SKM-1 (cell line): ENCODE measurements at regions not wholly inside any gene's neighbourhood (a gene's known extent, or its start where the extent isn't known, plus 50 kb on each side); places are given as distances from the start of the nearest gene placed in this dataset.
"Not testable (repeated sequence)": the region's sequence is repeated elsewhere in the genome, so short reads cannot be mapped to it uniquely, and the experiment has no call there.

Source experiments
- DNase-seq: peaks from one replicate; lab custom pipeline; 2025; ENCODE audit not compliant: unreplicated experiment; lab: John Stamatoyannopoulos, UW

DNA sequence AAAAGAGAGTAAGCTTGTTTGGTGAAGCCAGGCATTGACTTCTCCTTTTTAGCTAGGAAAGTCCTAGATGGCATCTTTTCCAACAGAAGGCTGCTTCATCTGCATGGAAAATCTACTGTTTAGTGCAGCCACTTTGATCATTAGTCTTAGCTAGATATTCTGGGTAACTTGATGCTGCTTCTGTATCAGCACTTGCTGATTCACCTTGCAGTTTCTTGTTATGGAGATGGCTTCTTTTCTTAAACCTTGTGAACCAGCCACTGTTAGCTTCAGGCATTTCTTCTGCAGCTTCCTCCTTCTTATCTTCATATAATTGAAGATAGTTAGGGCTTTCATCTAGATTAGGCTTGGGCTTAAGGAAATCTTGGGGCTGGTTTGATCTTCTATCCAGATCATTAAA lies 639.7 kb downstream of the TDRD15 start:
- DNase-seq, result no peak

- no peak for DNase-seq
Observed at GRCh38 chr2:21770787-21771186, 647.0 kb downstream of the TDRD15 start.

- DNase-seq, result no peak
Observed at GRCh38 chr2:21772624-21773023, 648.9 kb downstream of the TDRD15 start.

GRCh38 chr2:21773168-21773567 lies 649.4 kb downstream of the TDRD15 start:
- no peak for DNase-seq

DNA sequence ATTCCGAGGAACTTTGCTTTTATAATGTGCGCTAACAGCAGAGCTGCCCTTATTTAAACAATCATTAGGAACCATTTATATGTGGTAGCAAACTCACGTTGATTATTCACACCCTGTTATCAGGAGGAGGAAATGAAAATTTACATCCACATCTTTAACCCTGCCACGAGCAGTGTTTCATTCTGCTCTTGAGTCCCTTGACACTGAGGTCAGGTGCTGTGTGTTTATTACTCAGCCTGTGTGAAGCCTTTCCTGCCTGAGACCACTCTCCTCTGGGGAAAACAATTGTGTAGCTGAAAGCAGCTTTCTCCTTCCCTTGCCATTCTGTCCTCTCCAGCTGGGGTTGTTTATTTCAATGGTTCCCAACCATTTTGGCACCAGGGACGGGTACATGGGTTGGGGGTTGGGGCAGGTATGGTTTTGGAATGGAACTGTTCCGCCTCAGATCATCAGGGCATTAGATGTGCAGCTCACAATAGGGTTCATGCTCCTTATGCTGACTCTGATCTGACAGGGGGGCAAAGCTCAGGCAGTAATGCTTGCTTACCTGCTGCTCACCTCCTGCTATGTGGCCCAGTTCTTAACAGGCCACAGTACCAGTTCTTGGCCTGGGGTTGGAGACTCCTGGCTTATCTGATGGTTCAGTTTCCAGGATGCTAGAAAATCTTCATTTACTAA lies 651.1 kb downstream of the TDRD15 start:
- no peak for DNase-seq

DNA sequence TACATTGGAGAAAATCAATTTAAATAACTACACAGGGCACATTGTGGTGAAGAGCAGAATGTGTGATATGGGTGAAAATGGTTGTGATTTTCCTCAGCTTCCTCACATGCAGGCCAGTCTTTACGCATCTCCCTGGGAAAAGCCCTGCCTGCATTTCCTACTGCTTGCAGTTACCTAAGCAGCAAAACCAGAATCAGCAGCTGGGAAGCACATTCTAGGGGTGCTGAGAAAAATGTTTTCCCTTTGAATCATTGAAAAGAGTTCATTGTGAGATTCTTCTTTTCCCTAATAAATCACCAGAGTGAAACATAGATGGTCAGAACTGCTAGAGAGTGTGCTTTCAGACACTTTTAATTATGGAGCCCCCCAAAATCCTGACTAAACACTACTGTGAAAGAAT lies 656.0 kb downstream of the TDRD15 start:
- DNase-seq, result no peak

GRCh38 chr2:21781962-21782361 lies 658.2 kb downstream of the TDRD15 start:
- DNase-seq, result no peak

- no peak for DNase-seq
Observed at GRCh38 chr2:21782866-21783265, 659.1 kb downstream of the TDRD15 start.

DNA sequence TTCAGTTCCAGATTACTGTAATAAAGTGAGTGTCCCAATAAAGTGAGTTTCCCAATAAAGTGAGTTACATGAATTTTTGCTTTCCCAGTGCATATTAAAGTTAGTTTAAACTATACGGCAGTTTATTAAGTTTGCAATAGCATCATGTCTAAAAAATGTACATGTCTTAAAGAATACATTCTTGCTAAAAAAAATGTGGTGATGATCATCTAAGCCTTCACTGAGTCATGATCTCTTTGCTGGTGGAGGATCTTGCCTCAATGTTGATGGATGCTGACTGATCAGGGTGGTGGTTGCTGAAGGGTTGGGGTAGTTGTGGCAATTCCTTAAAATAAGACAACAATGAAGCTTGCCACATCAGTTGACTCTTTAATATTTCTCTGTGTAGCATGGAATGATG lies 664.2 kb downstream of the TDRD15 start:
- DNase-seq, result no peak

GRCh38 chr2:21790311-21790710 lies 666.5 kb downstream of the TDRD15 start:
- not testable (repeated sequence) for DNase-seq

DNA sequence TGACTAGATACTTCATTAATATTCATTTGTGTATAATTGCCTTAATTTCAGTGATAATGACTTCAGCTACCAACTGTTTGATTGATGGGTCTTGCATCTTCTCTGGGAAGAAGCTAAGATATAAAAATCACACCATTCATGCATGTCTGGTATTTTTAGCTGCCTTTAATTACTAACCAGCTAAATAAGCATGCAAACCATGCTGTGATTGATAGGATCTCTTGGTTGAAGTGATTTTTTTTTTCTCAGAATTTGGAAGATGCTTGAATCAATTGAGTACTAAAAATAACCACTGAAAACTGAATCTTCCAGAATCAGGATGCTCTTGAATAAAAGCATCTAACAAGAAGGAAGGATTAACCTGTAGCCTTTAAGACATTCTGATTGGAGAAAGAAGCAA lies 668.8 kb downstream of the TDRD15 start:
- DNase-seq, result no peak

DNA sequence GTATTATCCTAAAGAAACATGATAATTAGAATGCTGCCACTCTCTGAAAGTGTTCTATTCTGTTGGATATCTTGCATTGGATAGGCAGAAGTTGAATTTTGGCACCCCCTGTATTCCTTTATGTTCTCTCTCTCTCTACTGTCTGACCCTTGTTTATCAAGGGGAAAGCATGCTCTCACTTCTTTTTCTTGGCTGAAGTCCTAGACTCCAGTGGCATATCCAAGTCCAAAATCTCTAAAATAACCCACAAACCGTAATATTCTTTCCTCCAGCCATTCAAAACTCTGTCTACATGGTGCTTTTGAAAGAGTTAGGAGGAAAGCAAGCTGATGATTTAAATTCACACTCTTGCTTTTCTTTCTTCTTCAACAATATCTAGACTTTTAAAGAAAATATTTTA lies 669.7 kb downstream of the TDRD15 start:
- DNase-seq, result no peak

GRCh38 chr2:21794611-21795010 lies 670.8 kb downstream of the TDRD15 start:
- DNase-seq, result no peak

- DNase-seq, result no peak
Observed at GRCh38 chr2:21800356-21800755, 676.6 kb downstream of the TDRD15 start.

DNA sequence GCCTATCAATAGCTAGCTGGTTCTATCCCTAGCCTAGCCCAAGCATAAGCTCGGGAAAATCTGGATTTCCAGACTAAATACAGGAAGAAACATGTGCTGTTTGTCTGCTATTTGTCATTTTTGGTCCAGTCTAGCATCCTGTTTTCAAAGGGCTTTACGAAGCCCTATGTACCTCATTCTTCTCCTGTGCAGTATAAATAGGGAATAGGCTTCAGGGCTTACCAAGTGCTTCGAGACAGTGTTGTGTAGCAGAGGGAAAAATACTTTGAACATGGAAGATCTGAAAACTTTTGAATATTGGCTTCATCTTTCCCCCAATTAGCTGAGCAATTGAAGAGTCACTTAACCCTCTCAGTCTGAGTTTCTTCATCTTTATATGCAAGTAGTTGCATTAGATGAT lies 679.8 kb downstream of the TDRD15 start:
- no peak for DNase-seq

DNA sequence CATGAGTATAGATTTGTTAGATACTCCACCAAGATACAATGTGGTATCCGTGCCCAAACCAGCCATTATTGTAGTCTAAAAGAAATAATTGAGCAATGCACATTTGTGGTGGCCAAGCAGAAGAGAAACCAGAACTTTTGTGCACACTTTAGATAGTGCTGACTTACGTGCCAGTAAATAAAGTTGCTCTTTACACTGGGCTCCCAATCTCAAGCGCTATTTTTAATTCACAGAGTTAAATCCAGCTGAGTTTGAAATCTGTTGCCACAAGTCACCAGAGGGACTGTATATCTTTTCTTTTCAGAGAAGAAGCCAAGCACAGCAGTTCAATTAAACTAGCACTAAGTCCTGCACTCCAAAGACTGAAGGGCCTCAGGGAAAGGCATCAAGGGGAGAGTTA lies 680.4 kb downstream of the TDRD15 start:
- DNase-seq, result no peak

DNA sequence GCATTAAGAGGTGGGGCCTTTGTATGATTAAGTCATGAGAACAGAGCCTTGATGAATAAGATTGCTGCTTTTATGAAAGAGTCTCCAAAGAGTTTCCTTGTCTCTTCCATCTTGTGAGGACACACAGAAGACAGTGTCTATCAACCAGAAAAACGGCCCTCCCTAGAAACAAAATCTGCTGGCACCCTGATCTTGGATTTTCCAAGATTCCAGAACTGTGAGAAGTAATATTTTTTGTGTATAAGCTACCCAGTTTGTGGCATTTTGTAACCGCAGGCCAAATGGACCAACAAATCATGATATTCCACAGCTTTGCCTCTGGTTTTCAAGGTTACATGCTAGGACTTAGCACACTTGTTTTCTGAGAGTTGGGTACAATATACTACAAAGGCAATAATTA lies 687.8 kb downstream of the TDRD15 start:
- DNase-seq, result no peak

GRCh38 chr2:21812766-21813165 lies 689.0 kb downstream of the TDRD15 start:
- no peak for DNase-seq

DNA sequence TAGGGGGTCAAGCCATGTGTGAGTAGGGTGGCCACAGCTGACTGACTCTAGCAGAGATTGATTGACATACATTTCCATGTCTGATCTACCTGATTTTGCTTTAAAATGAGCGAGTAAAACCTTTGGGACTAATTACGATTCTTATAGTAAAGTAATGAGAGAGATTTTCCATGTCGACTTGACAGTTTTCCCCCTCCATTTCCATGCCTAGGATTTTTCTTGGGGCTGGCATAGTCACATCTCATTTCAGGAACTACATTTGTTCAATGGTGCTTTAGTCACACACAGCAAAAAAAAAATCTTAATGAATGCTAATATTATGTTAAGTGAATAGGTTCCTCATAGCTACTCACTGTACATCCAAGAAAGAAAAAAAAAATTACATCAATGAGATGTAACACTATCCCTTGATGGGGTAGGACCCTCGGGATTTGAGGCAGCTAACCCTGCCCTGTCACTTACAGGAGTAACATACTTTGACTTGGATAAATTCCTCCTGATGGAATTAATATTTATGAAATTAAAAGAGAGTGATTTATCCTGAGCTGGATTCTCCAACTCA lies 690.9 kb downstream of the TDRD15 start:
- no peak for DNase-seq

DNA sequence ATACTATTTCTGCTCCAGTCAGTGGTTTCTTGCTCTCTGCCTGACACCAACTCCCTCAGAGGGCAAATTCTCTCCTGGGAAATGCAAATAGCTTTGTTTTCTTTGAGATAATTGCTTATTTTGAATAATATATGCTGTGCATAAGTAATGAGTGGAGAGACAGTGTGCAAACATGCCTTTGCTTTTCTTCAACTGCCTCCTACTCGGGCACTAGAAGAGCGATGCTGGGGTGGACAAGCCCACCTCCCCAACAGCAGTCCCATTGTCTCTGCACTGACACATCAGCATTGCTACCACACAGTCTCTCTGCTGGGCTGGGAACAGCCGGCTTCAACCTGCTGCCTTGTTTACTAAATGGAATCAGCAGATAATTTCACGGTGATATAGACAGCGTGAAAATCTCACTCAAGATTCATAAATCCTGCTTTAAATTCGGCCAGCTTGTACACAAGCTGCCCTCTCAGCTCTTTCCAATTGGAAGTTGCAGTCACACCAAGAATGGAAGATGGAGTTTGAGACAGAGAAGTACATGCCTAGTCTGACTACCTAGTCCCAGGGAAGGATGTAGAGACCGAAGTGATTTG lies 694.5 kb downstream of the TDRD15 start:
- no peak for DNase-seq

GRCh38 chr2:21819454-21819853 lies 695.7 kb downstream of the TDRD15 start:
- no peak for DNase-seq

DNA sequence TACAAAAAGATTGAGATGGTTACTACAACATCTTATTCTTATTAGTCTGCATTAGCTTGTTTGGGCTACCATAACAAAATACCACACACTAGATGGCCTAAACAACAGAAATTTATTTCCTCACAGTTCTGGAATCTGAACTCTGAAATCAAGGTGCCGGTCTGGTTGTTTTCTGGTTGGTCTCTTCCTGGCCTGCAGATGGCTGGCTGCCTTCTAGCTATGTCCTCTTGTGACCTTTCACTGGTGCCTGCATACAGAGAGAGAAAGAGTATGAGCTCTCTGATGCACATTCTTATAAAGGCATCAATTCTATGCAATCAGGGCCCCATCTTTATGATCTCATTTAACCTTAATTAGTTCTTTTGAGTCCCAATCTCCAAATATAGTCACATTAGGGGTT lies 696.5 kb downstream of the TDRD15 start:
- no peak for DNase-seq
